ENCODE measurements at regions not wholly inside any gene's neighbourhood (a gene's known extent, or its start where the extent isn't known, plus 50 kb on each side); places are given as distances from the start of the nearest gene placed in this dataset.

DNA sequence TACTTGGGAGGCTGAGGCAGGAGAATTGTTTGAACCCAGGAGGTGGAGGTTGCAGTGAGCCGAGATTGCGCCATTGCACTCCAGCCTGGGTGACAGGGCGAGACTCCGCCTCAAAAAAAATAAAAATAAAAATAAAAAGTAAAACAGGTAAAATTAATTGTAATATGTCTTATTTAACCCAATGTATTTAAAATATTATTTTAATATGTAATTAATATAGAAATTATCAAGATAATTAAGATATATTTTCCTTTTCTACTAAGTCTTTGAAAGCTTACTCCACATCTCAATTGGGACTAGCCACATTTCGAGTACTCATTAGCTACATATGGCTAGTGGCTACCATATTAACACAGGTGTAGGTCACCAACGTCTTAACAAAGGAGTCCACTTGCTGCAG, 61.6 kb upstream of the IPO9 start:
- Mint-ChIP-seq H3K4me1 (ENCODE audit: low read depth, unreplicated experiment) (no peaks in the 10 kb centered on the region), H3K36me3 (ENCODE audit: insufficient read depth, unreplicated experiment) (no peaks in the 10 kb centered on the region), H3K27me3 (ENCODE audit: unreplicated experiment) (no peaks in the 10 kb centered on the region), H3K9me3 (ENCODE audit: low read depth, unreplicated experiment) (no peaks in the 10 kb centered on the region), H3K27ac (ENCODE audit: unreplicated experiment) (no peak overlapping the region), H3K4me3 (ENCODE audit: low read depth, unreplicated experiment) (no peak overlapping the region)
- intact Hi-C loops (cut with micrococcal nuclease; ENCODE audit: unreplicated experiment) = no loop called here
- CTCF ChIA-PET = interaction anchor here (0.6 to 1.5 kb wide), 2 partner anchors 10 to 836 kb away, joined by 3 to 4 read pairs; no protein-coding TSS in a partner anchor
- no peak for DNase-seq
- no TSS peak for BruUV-seq (replicated peaks)
- TF ChIP-seq CTCF (IDR thresholded peaks at IDR 0.05; ENCODE audit: unreplicated experiment) = no peak

- Mint-ChIP-seq H3K4me1 (ENCODE audit: low read depth, unreplicated experiment) (peaks cover 8% of the 10 kb centered on the region), H3K27me3 (ENCODE audit: unreplicated experiment) (no peaks in the 10 kb centered on the region), H3K4me3 (ENCODE audit: low read depth, unreplicated experiment) (no peak overlapping the region), H3K36me3 (ENCODE audit: insufficient read depth, unreplicated experiment) (no peaks in the 10 kb centered on the region), H3K9me3 (ENCODE audit: low read depth, unreplicated experiment) (no peaks in the 10 kb centered on the region), H3K27ac (ENCODE audit: unreplicated experiment) (no peak overlapping the region)
- DNase-seq = no peak
- intact Hi-C loops (cut with micrococcal nuclease; ENCODE audit: unreplicated experiment) = no loop called here
- no TSS peak for BruUV-seq (replicated peaks)
- no peak for TF ChIP-seq CTCF (IDR thresholded peaks at IDR 0.05; ENCODE audit: unreplicated experiment)
- CTCF ChIA-PET = no interaction called here
Measured at GRCh38 chr1:201769072-201769471, 59.9 kb upstream of the IPO9 start.

GRCh38 chr1:201769966-201770365, 59.0 kb upstream of the IPO9 start:
- no peak overlapping the region for H3K4me3 Mint-ChIP-seq (ENCODE audit: low read depth, unreplicated experiment)
- no peak for DNase-seq
- H3K9me3 Mint-ChIP-seq (ENCODE audit: low read depth, unreplicated experiment) = no peaks in the 10 kb centered on the region
- peaks cover 13% of the 10 kb centered on the region for H3K4me1 Mint-ChIP-seq (ENCODE audit: low read depth, unreplicated experiment)
- H3K36me3 Mint-ChIP-seq (ENCODE audit: insufficient read depth, unreplicated experiment) = no peaks in the 10 kb centered on the region
- BruUV-seq (replicated peaks) = no TSS peak
- H3K27ac Mint-ChIP-seq (ENCODE audit: unreplicated experiment) = no peak overlapping the region
- CTCF ChIA-PET = no interaction called here
- no peaks in the 10 kb centered on the region for H3K27me3 Mint-ChIP-seq (ENCODE audit: unreplicated experiment)
- TF ChIP-seq CTCF (IDR thresholded peaks at IDR 0.05; ENCODE audit: unreplicated experiment) = no peak
- intact Hi-C loops (cut with micrococcal nuclease; ENCODE audit: unreplicated experiment) = no loop called here

DNA sequence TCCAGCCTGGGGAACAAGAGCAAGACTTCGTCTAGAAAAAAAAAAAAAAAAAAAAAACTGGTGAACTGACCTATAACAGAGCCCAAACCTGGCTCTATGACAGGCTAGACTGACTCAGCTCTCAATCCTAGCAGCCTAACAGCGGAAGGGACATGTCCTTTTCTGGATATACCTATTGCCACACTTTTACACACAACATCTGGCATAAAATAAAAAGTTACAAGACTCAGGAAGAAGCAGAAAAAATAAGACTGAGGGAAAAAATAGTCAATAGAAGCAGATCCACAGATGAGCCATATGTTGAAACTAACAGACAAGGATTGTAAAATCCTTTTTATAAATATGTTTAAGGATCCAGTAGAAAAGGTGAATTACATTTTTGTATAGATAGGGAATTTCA, 57.5 kb upstream of the IPO9 start:
- Mint-ChIP-seq H3K9me3 (ENCODE audit: low read depth, unreplicated experiment) (no peaks in the 10 kb centered on the region), H3K27ac (ENCODE audit: unreplicated experiment) (no peak overlapping the region), H3K36me3 (ENCODE audit: insufficient read depth, unreplicated experiment) (no peaks in the 10 kb centered on the region), H3K4me3 (ENCODE audit: low read depth, unreplicated experiment) (no peak overlapping the region), H3K27me3 (ENCODE audit: unreplicated experiment) (no peaks in the 10 kb centered on the region), H3K4me1 (ENCODE audit: low read depth, unreplicated experiment) (peaks cover 13% of the 10 kb centered on the region)
- TF ChIP-seq CTCF (IDR thresholded peaks at IDR 0.05; ENCODE audit: unreplicated experiment) = no peak
- DNase-seq = no peak
- CTCF ChIA-PET = no interaction called here
- intact Hi-C loops (cut with micrococcal nuclease; ENCODE audit: unreplicated experiment) = no loop called here
- BruUV-seq (replicated peaks) = no TSS peak
